ENCODE measurements at regions not wholly inside any gene's neighbourhood (a gene's known extent, or its start where the extent isn't known, plus 50 kb on each side); places are given as distances from the start of the nearest gene placed in this dataset.

DNA sequence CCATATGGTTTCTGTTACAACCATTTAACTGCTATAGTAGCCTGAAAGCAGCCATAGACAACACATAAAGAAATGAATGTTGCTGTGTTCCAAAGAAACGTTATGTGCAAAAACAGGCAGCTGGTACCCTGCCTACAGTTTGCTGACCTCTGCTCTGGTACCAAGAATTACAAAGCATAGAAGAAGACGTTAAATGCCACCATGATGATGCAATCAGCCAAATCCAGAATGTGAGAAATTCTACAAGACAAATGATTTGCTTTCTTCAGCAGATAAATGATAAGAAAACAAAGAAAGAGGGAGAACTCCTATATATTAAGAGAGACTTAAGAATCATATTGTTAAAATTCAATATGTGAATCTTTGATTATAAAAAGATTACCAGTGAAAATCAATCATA is 97.8 kb upstream of the PDE4B start:
- TF ChIP-seq, protein P1, sequence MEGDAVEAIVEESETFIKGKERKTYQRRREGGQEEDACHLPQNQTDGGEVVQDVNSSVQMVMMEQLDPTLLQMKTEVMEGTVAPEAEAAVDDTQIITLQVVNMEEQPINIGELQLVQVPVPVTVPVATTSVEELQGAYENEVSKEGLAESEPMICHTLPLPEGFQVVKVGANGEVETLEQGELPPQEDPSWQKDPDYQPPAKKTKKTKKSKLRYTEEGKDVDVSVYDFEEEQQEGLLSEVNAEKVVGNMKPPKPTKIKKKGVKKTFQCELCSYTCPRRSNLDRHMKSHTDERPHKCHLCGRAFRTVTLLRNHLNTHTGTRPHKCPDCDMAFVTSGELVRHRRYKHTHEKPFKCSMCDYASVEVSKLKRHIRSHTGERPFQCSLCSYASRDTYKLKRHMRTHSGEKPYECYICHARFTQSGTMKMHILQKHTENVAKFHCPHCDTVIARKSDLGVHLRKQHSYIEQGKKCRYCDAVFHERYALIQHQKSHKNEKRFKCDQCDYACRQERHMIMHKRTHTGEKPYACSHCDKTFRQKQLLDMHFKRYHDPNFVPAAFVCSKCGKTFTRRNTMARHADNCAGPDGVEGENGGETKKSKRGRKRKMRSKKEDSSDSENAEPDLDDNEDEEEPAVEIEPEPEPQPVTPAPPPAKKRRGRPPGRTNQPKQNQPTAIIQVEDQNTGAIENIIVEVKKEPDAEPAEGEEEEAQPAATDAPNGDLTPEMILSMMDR (conservative IDR thresholded peaks at IDR 0.05; ENCODE audit: low read depth), result no peak
- no peak overlapping the region for H3K27ac ChIP-seq
- no peak for DNase-seq (ENCODE audit: low spot score)
- CTCF ChIA-PET, result no interaction called here
- POLR2A ChIA-PET (ENCODE audit: low non-redundant PET), result no interaction called here

DNA sequence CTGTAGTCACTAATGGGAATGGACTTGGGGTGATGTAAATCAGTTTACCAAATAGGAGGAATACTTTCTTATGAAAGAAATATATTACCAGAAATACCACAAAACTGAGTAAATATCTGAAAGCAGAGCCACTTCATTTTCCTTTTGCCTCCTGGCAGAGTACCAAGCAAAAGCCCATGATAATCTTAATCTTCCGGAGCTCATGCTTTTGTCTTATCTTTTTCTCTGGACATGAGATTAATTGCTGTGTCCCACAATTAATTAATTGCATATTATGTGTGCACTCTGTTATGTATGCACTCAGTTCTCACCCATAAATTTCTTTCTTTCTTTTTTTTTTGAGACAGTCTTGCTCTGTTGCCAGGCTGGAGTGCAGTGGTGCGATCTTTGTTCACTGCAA is 94.1 kb upstream of the PDE4B start:
- no peak for DNase-seq (ENCODE audit: low spot score)
- CTCF ChIA-PET, result interaction anchor here (0.7 kb wide), 1 partner anchor 1355 kb away, joined by 3 read pairs; no protein-coding TSS in a partner anchor
- POLR2A ChIA-PET (ENCODE audit: low non-redundant PET), result no interaction called here
- H3K27ac ChIP-seq, result no peak overlapping the region
- TF ChIP-seq, protein P1 (conservative IDR thresholded peaks at IDR 0.05; ENCODE audit: low read depth), result no peak

DNA sequence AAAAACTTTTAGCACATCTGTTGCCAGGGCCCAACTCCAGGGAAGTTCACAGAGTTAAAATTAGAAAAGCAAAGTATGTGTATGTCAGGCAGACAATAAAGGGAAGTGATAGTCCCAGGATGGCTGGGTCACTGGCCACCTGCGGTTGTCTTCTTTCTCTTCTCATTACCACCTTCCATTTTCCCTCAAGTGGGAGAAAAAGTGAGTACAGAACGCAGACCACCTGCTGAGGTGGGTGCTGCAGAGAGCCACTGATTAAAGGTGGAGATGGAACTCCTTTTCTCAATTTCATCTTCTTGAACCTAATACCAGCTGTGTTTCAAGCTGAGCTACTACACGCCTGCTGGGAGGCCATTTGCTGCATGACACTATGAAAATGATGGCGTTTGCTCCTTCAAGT is 88.8 kb upstream of the PDE4B start:
- TF ChIP-seq, protein P1 (conservative IDR thresholded peaks at IDR 0.05; ENCODE audit: low read depth), result no peak
- POLR2A ChIA-PET (ENCODE audit: low non-redundant PET), result no interaction called here
- H3K27ac ChIP-seq, result no peak overlapping the region
- no peak for DNase-seq (ENCODE audit: low spot score)
- CTCF ChIA-PET, result interaction anchor here (3.9 kb wide), 1 partner anchor 16 kb away, joined by 18 read pairs; no protein-coding TSS in a partner anchor

DNA sequence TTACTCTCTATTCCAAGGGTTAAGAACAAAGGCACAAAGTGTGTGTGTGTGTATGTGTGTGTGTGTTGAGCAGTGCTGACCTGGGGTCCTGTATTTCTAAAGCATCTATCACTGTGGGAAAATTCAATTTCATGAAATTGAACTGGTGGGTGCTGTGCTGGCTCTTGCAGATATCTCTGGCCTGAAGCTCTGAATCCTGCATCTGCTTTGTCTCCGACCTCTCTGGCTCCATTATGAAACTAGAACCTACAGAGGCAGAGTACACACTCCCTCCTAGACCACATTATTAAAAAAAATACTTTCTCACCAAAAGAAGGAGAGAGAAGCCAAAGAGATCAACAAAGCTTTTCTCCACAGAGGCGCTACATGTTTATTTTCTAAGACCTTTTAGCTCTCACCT is 88.4 kb upstream of the PDE4B start:
- POLR2A ChIA-PET (ENCODE audit: low non-redundant PET), result no interaction called here
- CTCF ChIA-PET, result interaction anchor here (3.9 kb wide), 1 partner anchor 17 kb away, joined by 18 read pairs; no protein-coding TSS in a partner anchor
- H3K27ac ChIP-seq, result no peak overlapping the region
- no peak for DNase-seq (ENCODE audit: low spot score)
- TF ChIP-seq, protein P1 (conservative IDR thresholded peaks at IDR 0.05; ENCODE audit: low read depth), result no peak

DNA sequence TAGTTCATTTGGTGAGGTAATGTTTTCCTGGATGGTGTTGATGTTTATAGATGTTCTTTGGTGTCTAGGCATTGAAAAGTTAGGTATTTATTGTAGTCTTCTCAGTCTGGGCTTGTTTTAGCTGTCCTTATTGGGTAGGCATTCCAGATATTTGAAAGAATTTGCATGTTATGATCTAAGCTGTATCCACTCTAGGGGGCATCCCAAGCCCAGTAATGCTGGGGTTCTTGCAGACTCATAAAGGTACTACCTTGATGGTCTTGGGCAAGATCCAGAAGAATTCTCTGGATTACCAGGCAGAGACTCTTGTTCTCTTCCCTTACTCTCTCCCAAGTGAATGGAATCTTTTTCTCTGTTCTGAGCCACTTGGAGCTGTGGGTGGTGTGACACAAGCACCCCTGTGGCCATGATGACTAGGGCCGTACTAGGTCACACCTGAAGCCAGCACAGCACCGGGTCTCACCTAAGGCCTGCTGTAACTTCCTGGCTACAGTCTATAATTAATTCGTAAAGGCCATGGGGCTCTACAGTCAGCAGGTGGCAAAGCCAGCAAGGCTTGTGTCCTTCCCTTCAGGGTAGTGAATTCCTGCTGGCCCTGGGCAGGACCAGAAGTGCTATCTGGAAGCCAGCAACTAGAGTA is 74.8 kb upstream of the PDE4B start:
- CTCF ChIA-PET, result no interaction called here
- TF ChIP-seq, protein P1 (conservative IDR thresholded peaks at IDR 0.05; ENCODE audit: low read depth), result no peak
- POLR2A ChIA-PET (ENCODE audit: low non-redundant PET), result no interaction called here
- DNase-seq (ENCODE audit: low spot score), result no peak
- no peak overlapping the region for H3K27ac ChIP-seq

DNA sequence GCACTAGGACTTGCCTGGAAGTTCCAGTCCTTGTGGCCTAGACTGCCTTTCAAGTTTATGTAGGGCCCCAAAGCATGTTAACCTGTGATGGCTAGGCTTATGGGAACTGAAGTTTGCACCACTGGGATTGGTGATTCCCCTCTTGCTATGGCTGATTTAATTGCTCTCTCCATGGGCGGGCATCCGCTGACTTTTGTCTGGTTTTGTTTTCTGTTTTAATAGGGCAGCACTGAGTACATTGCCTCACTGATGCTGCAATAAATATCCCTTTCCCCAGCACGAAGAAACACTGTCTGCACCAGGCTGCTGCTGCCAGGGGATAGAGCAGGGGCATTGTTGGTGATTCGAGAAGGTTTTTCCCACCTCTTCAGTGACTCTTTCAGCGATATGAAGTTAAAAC is 73.3 kb upstream of the PDE4B start:
- CTCF ChIA-PET, result no interaction called here

More for the DNA sequence above, 73.3 kb upstream of the PDE4B start:
- no peak overlapping the region for H3K27ac ChIP-seq
- TF ChIP-seq, protein P1 (conservative IDR thresholded peaks at IDR 0.05; ENCODE audit: low read depth), result no peak
- DNase-seq (ENCODE audit: low spot score), result no peak
- POLR2A ChIA-PET (ENCODE audit: low non-redundant PET), result no interaction called here

All from RWPE1 (cell line).